ENCODE measurements at regions not wholly inside any gene's neighbourhood (a gene's known extent, or its start where the extent isn't known, plus 50 kb on each side); places are given as distances from the start of the nearest gene placed in this dataset.

DNA sequence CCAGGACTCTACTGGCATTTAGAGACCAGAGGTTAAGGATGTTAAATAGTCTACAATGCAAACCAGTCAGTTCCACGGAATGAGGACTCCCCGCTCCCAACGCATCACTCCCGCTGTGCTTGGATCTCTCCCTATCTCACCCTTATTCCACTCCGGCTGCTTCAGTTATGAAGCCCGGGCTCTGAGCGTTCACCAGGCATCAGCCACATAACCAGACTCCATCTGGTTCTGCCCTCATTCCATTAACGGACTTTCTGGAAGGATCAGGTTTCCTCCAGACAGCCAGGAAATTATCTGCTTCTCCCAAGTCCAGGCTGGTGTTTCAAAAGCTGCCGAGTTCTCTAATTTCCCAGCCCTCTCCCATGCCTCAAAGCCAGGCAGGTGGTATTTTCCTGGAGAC, 499.3 kb downstream of the GLRX3 start:
- TF ChIP-seq, protein P1, sequence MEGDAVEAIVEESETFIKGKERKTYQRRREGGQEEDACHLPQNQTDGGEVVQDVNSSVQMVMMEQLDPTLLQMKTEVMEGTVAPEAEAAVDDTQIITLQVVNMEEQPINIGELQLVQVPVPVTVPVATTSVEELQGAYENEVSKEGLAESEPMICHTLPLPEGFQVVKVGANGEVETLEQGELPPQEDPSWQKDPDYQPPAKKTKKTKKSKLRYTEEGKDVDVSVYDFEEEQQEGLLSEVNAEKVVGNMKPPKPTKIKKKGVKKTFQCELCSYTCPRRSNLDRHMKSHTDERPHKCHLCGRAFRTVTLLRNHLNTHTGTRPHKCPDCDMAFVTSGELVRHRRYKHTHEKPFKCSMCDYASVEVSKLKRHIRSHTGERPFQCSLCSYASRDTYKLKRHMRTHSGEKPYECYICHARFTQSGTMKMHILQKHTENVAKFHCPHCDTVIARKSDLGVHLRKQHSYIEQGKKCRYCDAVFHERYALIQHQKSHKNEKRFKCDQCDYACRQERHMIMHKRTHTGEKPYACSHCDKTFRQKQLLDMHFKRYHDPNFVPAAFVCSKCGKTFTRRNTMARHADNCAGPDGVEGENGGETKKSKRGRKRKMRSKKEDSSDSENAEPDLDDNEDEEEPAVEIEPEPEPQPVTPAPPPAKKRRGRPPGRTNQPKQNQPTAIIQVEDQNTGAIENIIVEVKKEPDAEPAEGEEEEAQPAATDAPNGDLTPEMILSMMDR (optimal IDR thresholded peaks at IDR 0.05 in 1 of 3, IDR thresholded peaks at IDR 0.05 in 1 of 3, conservative IDR thresholded peaks at IDR 0.05 in 1 of 3; ENCODE audit: extremely low read depth in 1 of 3, insufficient read depth in 2 of 3, low read length in 3 of 3), result no peak
- TF ChIP-seq EZH2 (IDR thresholded peaks at IDR 0.05; ENCODE audit: low read length), result no peak
- H3K9me1 ChIP-seq (ENCODE audit: control insufficient read depth, extremely low read depth, insufficient read depth, low read length), result no peaks in the 10 kb centered on the region
- no peak overlapping the region for H3K4me2 ChIP-seq (ENCODE audit: control insufficient read depth, extremely low read depth, insufficient read depth, low read depth, low read length)
- H3K27me3 ChIP-seq (ENCODE audit: control insufficient read depth, extremely low read depth, insufficient read depth, low read length), result no peaks in the 10 kb centered on the region
- H3K4me1 ChIP-seq (ENCODE audit: control insufficient read depth, extremely low read depth, insufficient read depth, low read length), result no peaks in the 10 kb centered on the region
- DNase-seq (ENCODE audit: low read depth, low spot score) (no peak), FAIRE-seq (no peak)
- no peaks in the 10 kb centered on the region for H3K36me3 ChIP-seq (ENCODE audit: control insufficient read depth in 2 of 2, extremely low read depth in 1 of 2, insufficient read depth in 2 of 2, low read length in 2 of 2)
- H2AFZ ChIP-seq (ENCODE audit: control insufficient read depth, low read length), result no peak overlapping the region
- H3K27ac ChIP-seq (ENCODE audit: control insufficient read depth, insufficient read depth, low read length), result no peak overlapping the region
- H3K79me2 ChIP-seq (ENCODE audit: control insufficient read depth, insufficient read depth, low read length), result no peaks in the 10 kb centered on the region
- no peak overlapping the region for H3K9ac ChIP-seq (ENCODE audit: control insufficient read depth, extremely low read depth, insufficient read depth, low read length)
- H4K20me1 ChIP-seq (ENCODE audit: control insufficient read depth, extremely low read depth, insufficient read depth, low read length), result no peaks in the 10 kb centered on the region
- H3K4me3 ChIP-seq (ENCODE audit: control insufficient read depth in 2 of 3, extremely low read depth in 1 of 3, insufficient read depth in 2 of 3, low read depth in 1 of 3, low read length in 3 of 3), result no peak overlapping the region
- peaks cover 4% of the 10 kb centered on the region for H3K9me3 ChIP-seq (ENCODE audit: control insufficient read depth, low read depth, low read length)
- dilution Hi-C loops (cut with MboI; ENCODE audit: extremely low pct_ligation_motif_present, low sequenced_read_pairs), result no loop called here

DNA sequence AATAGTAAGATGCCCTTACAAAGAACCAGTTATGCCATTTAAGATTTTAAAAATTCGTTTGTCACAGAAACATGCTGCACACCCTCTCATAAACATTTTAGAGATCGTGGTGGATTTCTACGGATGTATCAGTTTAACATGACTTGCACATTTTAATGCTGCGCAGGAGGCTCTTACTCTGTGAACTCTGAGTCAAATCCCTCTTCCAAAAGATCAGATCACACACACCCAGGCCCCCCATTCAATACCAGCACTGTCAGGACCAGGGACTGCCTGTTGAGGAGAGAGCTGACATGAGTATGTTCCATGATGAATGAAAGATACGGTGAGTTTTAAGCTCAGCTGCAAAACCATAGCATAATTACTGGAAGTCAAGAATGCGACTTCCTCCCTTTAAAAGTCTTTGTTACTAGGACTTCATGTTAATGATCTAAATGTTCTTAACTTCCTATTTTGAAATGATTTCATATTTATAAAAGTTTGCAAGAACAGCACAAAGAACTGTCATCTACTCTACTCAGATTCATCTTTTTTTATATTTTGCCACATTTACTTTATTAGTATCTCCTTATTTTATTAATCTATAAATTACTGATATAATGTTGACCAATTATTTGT, 500.2 kb downstream of the GLRX3 start:
- H3K4me1 ChIP-seq (ENCODE audit: control insufficient read depth, extremely low read depth, insufficient read depth, low read length), result no peaks in the 10 kb centered on the region
- H4K20me1 ChIP-seq (ENCODE audit: control insufficient read depth, extremely low read depth, insufficient read depth, low read length), result no peaks in the 10 kb centered on the region
- FAIRE-seq (no peak), DNase-seq (ENCODE audit: low read depth, low spot score) (no peak)
- peaks cover 4% of the 10 kb centered on the region for H3K9me3 ChIP-seq (ENCODE audit: control insufficient read depth, low read depth, low read length)
- H3K36me3 ChIP-seq (ENCODE audit: control insufficient read depth in 2 of 2, extremely low read depth in 1 of 2, insufficient read depth in 2 of 2, low read length in 2 of 2), result no peaks in the 10 kb centered on the region
- TF ChIP-seq, protein P1 (optimal IDR thresholded peaks at IDR 0.05 in 1 of 3, IDR thresholded peaks at IDR 0.05 in 1 of 3, conservative IDR thresholded peaks at IDR 0.05 in 1 of 3; ENCODE audit: extremely low read depth in 1 of 3, insufficient read depth in 2 of 3, low read length in 3 of 3), result no peak
- no peak for TF ChIP-seq EZH2 (IDR thresholded peaks at IDR 0.05; ENCODE audit: low read length)
- H3K4me2 ChIP-seq (ENCODE audit: control insufficient read depth, extremely low read depth, insufficient read depth, low read depth, low read length), result no peak overlapping the region
- H3K79me2 ChIP-seq (ENCODE audit: control insufficient read depth, insufficient read depth, low read length), result no peaks in the 10 kb centered on the region
- no peak overlapping the region for H3K9ac ChIP-seq (ENCODE audit: control insufficient read depth, extremely low read depth, insufficient read depth, low read length)
- H3K9me1 ChIP-seq (ENCODE audit: control insufficient read depth, extremely low read depth, insufficient read depth, low read length), result no peaks in the 10 kb centered on the region
- no peak overlapping the region for H3K4me3 ChIP-seq (ENCODE audit: control insufficient read depth in 2 of 3, extremely low read depth in 1 of 3, insufficient read depth in 2 of 3, low read depth in 1 of 3, low read length in 3 of 3)
- H3K27ac ChIP-seq (ENCODE audit: control insufficient read depth, insufficient read depth, low read length), result no peak overlapping the region
- no peak overlapping the region for H2AFZ ChIP-seq (ENCODE audit: control insufficient read depth, low read length)
- dilution Hi-C loops (cut with MboI; ENCODE audit: extremely low pct_ligation_motif_present, low sequenced_read_pairs), result no loop called here
- no peaks in the 10 kb centered on the region for H3K27me3 ChIP-seq (ENCODE audit: control insufficient read depth, extremely low read depth, insufficient read depth, low read length)
